ENCODE measurements at regions not wholly inside any gene's neighbourhood (a gene's known extent, or its start where the extent isn't known, plus 50 kb on each side); places are given as distances from the start of the nearest gene placed in this dataset.

DNA sequence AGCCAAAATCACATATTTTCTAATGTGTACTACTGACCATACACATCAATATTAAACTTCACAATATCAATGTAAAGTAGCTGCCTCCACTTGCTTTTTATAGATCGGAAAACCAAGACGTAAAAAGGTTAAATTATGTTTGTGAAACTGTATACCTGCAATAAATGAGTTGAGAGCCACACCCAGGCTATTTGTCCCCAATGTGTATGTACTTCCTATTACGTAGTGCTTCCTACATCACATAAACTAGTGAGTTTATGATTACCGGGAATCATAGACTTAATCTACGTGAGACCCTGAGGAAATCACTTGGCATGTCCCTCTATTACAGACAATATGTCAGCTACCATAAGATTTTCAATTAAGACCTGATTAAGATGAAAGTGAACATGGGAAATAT lies 903.4 kb downstream of the RAB28 start:
- Histone ChIP-seq H3K36me3 (no peaks in the 10 kb centered on the region), H3K4me3 (no peak overlapping the region), H3K9me3 (no peaks in the 10 kb centered on the region), H3K27me3 (no peaks in the 10 kb centered on the region), H3K4me1 (no peaks in the 10 kb centered on the region), H3K27ac (no peak overlapping the region)
- TF ChIP-seq CTCF (IDR thresholded peaks at IDR 0.05) (no peak), POLR2A (IDR thresholded peaks at IDR 0.05) (no peak)
- intact Hi-C loops (cut with DNase I; ENCODE audit: low total_unique reads) = no loop called here
- DNase-seq = no peak

DNA sequence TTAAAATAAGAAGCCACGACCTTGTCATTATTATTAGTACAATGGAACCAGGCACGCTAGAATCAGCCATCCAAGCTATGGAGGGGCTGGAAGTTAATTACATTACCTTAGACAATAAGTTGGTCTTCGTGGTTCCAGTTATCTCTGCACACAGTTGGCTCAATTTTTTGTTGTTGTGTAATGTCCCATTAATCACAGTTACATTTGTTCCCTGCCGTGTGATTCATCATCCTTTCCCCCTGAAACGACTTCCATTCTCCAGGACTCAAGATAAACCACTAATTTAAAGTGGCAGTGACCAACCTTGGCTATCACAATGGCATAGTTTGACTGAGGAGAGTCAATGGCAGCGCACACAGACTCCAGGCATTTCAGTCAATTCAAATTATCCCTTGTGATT lies 905.0 kb downstream of the RAB28 start:
- no peaks in the 10 kb centered on the region for H3K4me1 ChIP-seq
- H3K36me3 ChIP-seq = no peaks in the 10 kb centered on the region
- H3K9me3 ChIP-seq = no peaks in the 10 kb centered on the region
- H3K4me3 ChIP-seq = no peak overlapping the region
- no peak for DNase-seq
- H3K27ac ChIP-seq = no peak overlapping the region
- TF ChIP-seq POLR2A (IDR thresholded peaks at IDR 0.05) = no peak
- TF ChIP-seq CTCF (IDR thresholded peaks at IDR 0.05) = no peak
- no peaks in the 10 kb centered on the region for H3K27me3 ChIP-seq
- intact Hi-C loops (cut with DNase I; ENCODE audit: low total_unique reads) = no loop called here

DNA sequence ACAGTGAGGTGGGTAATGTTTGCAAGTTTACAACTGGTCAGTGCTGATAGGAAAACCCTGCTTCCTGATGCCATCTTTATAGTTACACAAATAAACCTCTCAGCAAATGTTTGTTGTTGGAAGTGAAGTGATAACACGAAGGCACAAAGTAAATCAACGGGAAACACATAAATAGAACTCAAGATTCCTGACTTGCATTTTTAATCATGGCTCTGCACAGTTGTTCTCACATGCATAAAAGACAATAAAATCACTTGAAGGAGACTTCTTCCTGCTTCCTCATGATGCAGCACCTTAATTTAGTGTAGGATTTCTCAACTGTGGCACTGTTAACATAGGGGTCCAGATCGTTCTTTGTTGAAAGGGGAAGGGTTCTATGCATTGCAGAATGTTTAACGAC lies 907.7 kb downstream of the RAB28 start:
- Histone ChIP-seq H3K27ac (no peak overlapping the region), H3K4me3 (no peak overlapping the region), H3K36me3 (no peaks in the 10 kb centered on the region), H3K4me1 (no peaks in the 10 kb centered on the region), H3K9me3 (no peaks in the 10 kb centered on the region), H3K27me3 (no peaks in the 10 kb centered on the region)
- intact Hi-C loops (cut with DNase I; ENCODE audit: low total_unique reads) = no loop called here
- no peak for DNase-seq
- no peak for TF ChIP-seq POLR2A (IDR thresholded peaks at IDR 0.05)
- no peak for TF ChIP-seq CTCF (IDR thresholded peaks at IDR 0.05)

- Histone ChIP-seq H3K27me3 (no peaks in the 10 kb centered on the region), H3K36me3 (no peaks in the 10 kb centered on the region), H3K9me3 (no peaks in the 10 kb centered on the region), H3K4me3 (no peak overlapping the region), H3K27ac (no peak overlapping the region), H3K4me1 (no peaks in the 10 kb centered on the region)
- no peak for DNase-seq
- intact Hi-C loops (cut with DNase I; ENCODE audit: low total_unique reads) = no loop called here
- no peak for TF ChIP-seq CTCF (IDR thresholded peaks at IDR 0.05)
- TF ChIP-seq POLR2A (IDR thresholded peaks at IDR 0.05) = no peak
These were observed 910.4 kb downstream of the RAB28 start for GRCh38 chr4:12573716-12574115.

- no peak overlapping the region for H3K27ac ChIP-seq
- no peak for DNase-seq
- H3K9me3 ChIP-seq = no peaks in the 10 kb centered on the region
- TF ChIP-seq POLR2A (IDR thresholded peaks at IDR 0.05) = no peak
- TF ChIP-seq CTCF (IDR thresholded peaks at IDR 0.05) = no peak
- H3K4me3 ChIP-seq = no peak overlapping the region
- H3K27me3 ChIP-seq = no peaks in the 10 kb centered on the region
- H3K36me3 ChIP-seq = no peaks in the 10 kb centered on the region
- intact Hi-C loops (cut with DNase I; ENCODE audit: low total_unique reads) = no loop called here
- no peaks in the 10 kb centered on the region for H3K4me1 ChIP-seq
These were observed 921.5 kb downstream of the RAB28 start for GRCh38 chr4:12562476-12563140.
